KMS-11 (cell line): ENCODE measurements at regions not wholly inside any gene's neighbourhood (a gene's known extent, or its start where the extent isn't known, plus 50 kb on each side); places are given as distances from the start of the nearest gene placed in this dataset.
"Not testable (repeated sequence)": the region's sequence is repeated elsewhere in the genome, so short reads cannot be mapped to it uniquely, and the experiment has no call there.

Source experiments
- H2AFZ ChIP-seq: fragments of 200-600 bp; sonication (generic); 2 replicates; pipeline ENCODE4 v1.6.1; 2016; ENCODE audit warnings: antibody characterized with exemption, mixed run types, low read depth
- H3K27ac ChIP-seq: fragments of 200-600 bp; sonication (generic); 2 replicates; pipeline ENCODE4 v1.6.1; 2016; ENCODE audit warnings: mild to moderate bottlenecking, mixed run types
- H3K27me3 ChIP-seq: fragments of 200-600 bp; sonication (generic); 2 replicates; pipeline ENCODE4 v1.6.1; 2017; ENCODE audit warnings: mild to moderate bottlenecking, low read depth, mixed run types, moderate library complexity; ENCODE audit not compliant: insufficient read depth
- H3K36me3 ChIP-seq: fragments of 200-600 bp; sonication (generic); 2 replicates; pipeline ENCODE4 v1.6.1; 2017; ENCODE audit warnings: mild to moderate bottlenecking, mixed run types; ENCODE audit not compliant: insufficient read depth
- H3K4me1 ChIP-seq: fragments of 200-600 bp; sonication (generic); 2 replicates; pipeline ENCODE4 v1.6.1; 2016; ENCODE audit warnings: mild to moderate bottlenecking, low read depth, mixed run types; ENCODE audit not compliant: poor library complexity, severe bottlenecking
- H3K4me2 ChIP-seq: fragments of 200-600 bp; sonication (generic); 2 replicates; pipeline ENCODE4 v1.7.0; 2016; ENCODE audit warnings: mild to moderate bottlenecking, mixed run types
- H3K4me3 ChIP-seq: fragments of 200-600 bp; sonication (generic); IDR thresholded peaks from 2 replicates; pipeline ENCODE4 v1.6.1; 2017; ENCODE audit warnings: low read depth, low read length, mixed read lengths; ENCODE audit not compliant: insufficient read depth
- H3K79me2 ChIP-seq: fragments of 200-600 bp; sonication (generic); 2 replicates; pipeline ENCODE4 v1.6.1; 2016; ENCODE audit warnings: low read depth, mixed run types; ENCODE audit not compliant: insufficient read depth
- H3K9ac ChIP-seq: fragments of 200-600 bp; sonication (generic); 2 replicates; pipeline ENCODE4 v1.6.1; 2016; ENCODE audit warnings: mild to moderate bottlenecking, mixed run types
- H4K20me1 ChIP-seq: fragments of 200-600 bp; sonication (generic); 2 replicates; pipeline ENCODE4 v1.6.1; 2016; ENCODE audit warnings: mild to moderate bottlenecking, mixed run types; ENCODE audit not compliant: insufficient read depth
- TF ChIP-seq, protein P1 (sequence below): fragments of 200-600 bp; sonication (generic); conservative IDR thresholded peaks from 2 replicates; pipeline ENCODE4 v1.6.1; 2017; ENCODE audit warnings: low read depth, mild to moderate bottlenecking, antibody characterized with exemption, low read length, moderate library complexity, mixed read lengths

- Histone ChIP-seq H4K20me1 (no peaks in the 10 kb centered on the region), H3K9ac (no peak overlapping the region), H3K27ac (no peak overlapping the region), H3K27me3 (no peaks in the 10 kb centered on the region), H3K4me3 (no peak overlapping the region), H3K4me1 (no peaks in the 10 kb centered on the region), H2AFZ (no peak overlapping the region), H3K79me2 (no peaks in the 10 kb centered on the region), H3K4me2 (no peak overlapping the region), H3K36me3 (no peaks in the 10 kb centered on the region)
- TF ChIP-seq, protein P1, sequence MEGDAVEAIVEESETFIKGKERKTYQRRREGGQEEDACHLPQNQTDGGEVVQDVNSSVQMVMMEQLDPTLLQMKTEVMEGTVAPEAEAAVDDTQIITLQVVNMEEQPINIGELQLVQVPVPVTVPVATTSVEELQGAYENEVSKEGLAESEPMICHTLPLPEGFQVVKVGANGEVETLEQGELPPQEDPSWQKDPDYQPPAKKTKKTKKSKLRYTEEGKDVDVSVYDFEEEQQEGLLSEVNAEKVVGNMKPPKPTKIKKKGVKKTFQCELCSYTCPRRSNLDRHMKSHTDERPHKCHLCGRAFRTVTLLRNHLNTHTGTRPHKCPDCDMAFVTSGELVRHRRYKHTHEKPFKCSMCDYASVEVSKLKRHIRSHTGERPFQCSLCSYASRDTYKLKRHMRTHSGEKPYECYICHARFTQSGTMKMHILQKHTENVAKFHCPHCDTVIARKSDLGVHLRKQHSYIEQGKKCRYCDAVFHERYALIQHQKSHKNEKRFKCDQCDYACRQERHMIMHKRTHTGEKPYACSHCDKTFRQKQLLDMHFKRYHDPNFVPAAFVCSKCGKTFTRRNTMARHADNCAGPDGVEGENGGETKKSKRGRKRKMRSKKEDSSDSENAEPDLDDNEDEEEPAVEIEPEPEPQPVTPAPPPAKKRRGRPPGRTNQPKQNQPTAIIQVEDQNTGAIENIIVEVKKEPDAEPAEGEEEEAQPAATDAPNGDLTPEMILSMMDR, result no peak
Measured at GRCh38 chr20:51950926-51951325, 148.6 kb upstream of the SALL4 start.

DNA sequence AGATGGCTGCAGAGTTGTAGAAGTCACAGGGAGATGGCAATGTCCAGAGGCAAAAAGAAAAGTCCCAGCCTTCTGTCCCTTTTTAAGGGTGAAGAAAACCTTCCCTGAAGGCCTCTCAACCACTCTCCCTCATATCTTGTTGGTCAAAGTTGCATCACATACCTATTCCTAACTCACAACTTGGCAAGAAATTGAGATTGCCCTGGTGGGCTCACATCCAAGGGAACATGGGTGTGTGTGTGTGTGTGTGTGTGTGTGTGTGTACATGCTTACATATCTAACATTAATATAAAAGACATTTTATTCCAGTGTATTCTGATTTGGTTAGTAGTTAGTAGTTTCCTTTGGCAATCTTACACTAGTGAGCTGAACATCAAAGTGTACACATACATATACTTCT lies 144.3 kb upstream of the SALL4 start:
- H3K27me3 ChIP-seq, result no peaks in the 10 kb centered on the region
- H3K9ac ChIP-seq, result no peak overlapping the region
- H3K4me2 ChIP-seq, result no peak overlapping the region
- H2AFZ ChIP-seq, result no peak overlapping the region
- H3K36me3 ChIP-seq, result no peaks in the 10 kb centered on the region
- no peaks in the 10 kb centered on the region for H4K20me1 ChIP-seq
- no peak overlapping the region for H3K27ac ChIP-seq
- TF ChIP-seq, protein P1, result no peak
- no peaks in the 10 kb centered on the region for H3K4me1 ChIP-seq
- H3K79me2 ChIP-seq, result no peaks in the 10 kb centered on the region
- no peak overlapping the region for H3K4me3 ChIP-seq

- H3K27me3 ChIP-seq, result no peaks in the 10 kb centered on the region
- no peak overlapping the region for H3K27ac ChIP-seq
- H3K4me1 ChIP-seq, result no peaks in the 10 kb centered on the region
- H2AFZ ChIP-seq, result no peak overlapping the region
- H3K36me3 ChIP-seq, result no peaks in the 10 kb centered on the region
- no peak overlapping the region for H3K9ac ChIP-seq
- no peak overlapping the region for H3K4me2 ChIP-seq
- TF ChIP-seq, protein P1, result no peak
- H4K20me1 ChIP-seq, result no peaks in the 10 kb centered on the region
- no peak overlapping the region for H3K4me3 ChIP-seq
- no peaks in the 10 kb centered on the region for H3K79me2 ChIP-seq
Measured at GRCh38 chr20:51945881-51946280, 143.6 kb upstream of the SALL4 start.

- Histone ChIP-seq H3K27ac (no peak overlapping the region), H2AFZ (no peak overlapping the region), H3K36me3 (no peaks in the 10 kb centered on the region), H3K79me2 (no peaks in the 10 kb centered on the region), H3K4me1 (no peaks in the 10 kb centered on the region), H3K27me3 (no peaks in the 10 kb centered on the region), H4K20me1 (no peaks in the 10 kb centered on the region), H3K9ac (no peak overlapping the region), H3K4me2 (no peak overlapping the region), H3K4me3 (no peak overlapping the region)
- TF ChIP-seq, protein P1, result no peak
Measured at GRCh38 chr20:51945177-51945576, 142.9 kb upstream of the SALL4 start.

GRCh38 chr20:51943761-51944160 lies 141.4 kb upstream of the SALL4 start:
- Histone ChIP-seq H3K36me3 (no peaks in the 10 kb centered on the region), H3K79me2 (no peaks in the 10 kb centered on the region), H4K20me1 (no peaks in the 10 kb centered on the region), H2AFZ (no peak overlapping the region), H3K4me1 (no peaks in the 10 kb centered on the region), H3K4me2 (no peak overlapping the region), H3K9ac (no peak overlapping the region), H3K27ac (no peak overlapping the region), H3K4me3 (no peak overlapping the region), H3K27me3 (no peaks in the 10 kb centered on the region)
- TF ChIP-seq, protein P1, result no peak

DNA sequence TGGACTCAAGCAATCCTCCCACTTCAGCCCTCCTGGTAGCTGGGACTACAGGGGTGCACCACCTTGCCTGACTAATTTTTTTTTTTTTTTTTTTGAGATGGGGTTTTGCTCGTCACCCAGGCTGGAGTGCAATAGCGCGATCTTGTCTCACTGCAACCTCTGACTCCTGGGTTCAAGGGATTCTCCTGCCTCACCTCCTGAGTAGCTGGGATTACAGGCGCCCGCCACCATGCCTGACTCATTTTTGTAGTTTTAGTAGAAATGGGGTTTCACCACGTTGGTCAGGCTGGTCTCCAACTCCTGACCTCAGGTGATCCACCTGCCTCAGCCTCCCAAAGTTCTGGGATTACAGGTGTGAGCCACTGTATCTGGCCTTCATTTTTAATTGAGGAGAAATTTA lies 141.0 kb upstream of the SALL4 start:
- not testable (repeated sequence) for H3K79me2 ChIP-seq, H3K27me3 ChIP-seq, H3K4me3 ChIP-seq, H2AFZ ChIP-seq, H3K27ac ChIP-seq, H4K20me1 ChIP-seq, H3K4me1 ChIP-seq, H3K36me3 ChIP-seq, H3K9ac ChIP-seq, H3K4me2 ChIP-seq
